Natural killer cell (primary cell): ENCODE measurements at regions not wholly inside any gene's neighbourhood (a gene's known extent, or its start where the extent isn't known, plus 50 kb on each side); places are given as distances from the start of the nearest gene placed in this dataset.

Source experiments
- ATAC-seq, 3 donors: fragments of 150-1000 bp in 2 of 3; fragments of 200-7000 bp in 1 of 3; cut with Tn5 transposase; 1 replicate in 1 of 3; 2 replicates in 2 of 3; pipeline ENCODE4 v1.10.0; 2021; ENCODE audit warnings: mild to moderate bottlenecking in 2 of 3, moderate library complexity in 2 of 3
- DNase-seq, 2 donors: peaks; one replicate each; pipeline versions ENCODE4 v3.0.0 to v3.0.0-alpha.2; 2013 to 2021; ENCODE audit warnings: mixed read lengths in 1 of 2
- H3K27ac ChIP-seq: one replicate; pipeline ENCODE4 v1.5.1; 2013; ENCODE audit warnings: mild to moderate bottlenecking, low read length
- H3K27me3 ChIP-seq: one replicate; pipeline ENCODE4 v1.6.1; 2013; ENCODE audit warnings: low read length; ENCODE audit not compliant: control insufficient read depth, insufficient read depth
- H3K36me3 ChIP-seq: one replicate; pipeline ENCODE4 v1.6.1; 2013; ENCODE audit warnings: low read length; ENCODE audit not compliant: control insufficient read depth, insufficient read depth
- H3K4me1 ChIP-seq: one replicate; pipeline ENCODE4 v1.6.1; 2013; ENCODE audit warnings: low read length; ENCODE audit not compliant: control insufficient read depth, insufficient read depth
- H3K4me3 ChIP-seq: one replicate; pipeline ENCODE4 v1.5.1; 2013; ENCODE audit warnings: low read length
- H3K9me3 ChIP-seq: one replicate; pipeline ENCODE4 v1.6.1; 2013; ENCODE audit warnings: low read length; ENCODE audit not compliant: control insufficient read depth, insufficient read depth
- H3K27ac Mint-ChIP-seq, 2 donors: one replicate each; pipeline ENCODE4 v1.8.0; 2022; ENCODE audit warnings: mild to moderate bottlenecking in 2 of 2, mixed read lengths in 2 of 2, moderate library complexity in 1 of 2
- H3K27me3 Mint-ChIP-seq, 2 donors: one replicate each; pipeline ENCODE4 v1.8.0; 2022; ENCODE audit warnings: low read depth in 2 of 2, mixed read lengths in 2 of 2
- H3K36me3 Mint-ChIP-seq: one replicate; pipeline ENCODE4 v1.8.0; 2022; ENCODE audit warnings: mixed read lengths
- H3K4me1 Mint-ChIP-seq, 2 donors: one replicate each; pipeline ENCODE4 v1.8.0; 2022; ENCODE audit warnings: mixed read lengths in 2 of 2
- H3K4me3 Mint-ChIP-seq: one replicate; pipeline ENCODE4 v1.8.0; 2022; ENCODE audit warnings: mild to moderate bottlenecking, moderate library complexity, mixed read lengths
- H3K9me3 Mint-ChIP-seq, 2 donors: one replicate each; pipeline ENCODE4 v1.8.0; 2022; ENCODE audit warnings: mixed read lengths in 2 of 2
- WGBS: methylation state at CpG from one replicate; pipeline ENCODE4 v1.1.7; 2013; ENCODE audit warnings: missing lambda C conversion rate; ENCODE audit not compliant: insufficient coverage; 5-methylcytosine and 5-hydroxymethylcytosine counted together
- intact Hi-C: fragments of 100-400 bp; cut with micrococcal nuclease; formaldehyde crosslinking; loops from one replicate; pipeline ENCODE4 v1.14.2; 2022
- TF ChIP-seq, protein P1 (sequence below): fragments of 200-600 bp; IDR thresholded peaks from one replicate; pipeline ENCODE4 v1.8.0; 2022; ENCODE audit warnings: antibody characterized with exemption

DNA sequence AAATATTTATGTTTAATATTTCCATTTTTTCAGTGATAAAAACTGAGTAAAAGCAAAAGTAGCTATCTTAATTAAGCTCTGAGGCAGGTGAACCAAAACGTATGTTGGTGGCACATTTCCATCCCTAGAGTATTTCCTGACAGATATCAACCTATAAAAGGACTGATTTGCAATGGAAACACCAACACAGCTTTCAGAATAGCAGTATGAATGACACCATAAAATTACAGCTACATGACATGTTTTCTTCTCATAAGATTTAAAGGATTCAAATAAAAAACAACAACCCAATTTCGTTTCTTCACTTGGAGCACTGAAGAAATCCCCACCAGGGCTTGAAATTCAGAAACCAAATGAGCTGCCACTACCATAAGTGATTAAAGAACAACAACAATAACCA is 194.4 kb downstream of the RFC3 start:
- Histone ChIP-seq H3K9me3 (no peaks in the 10 kb centered on the region), H3K4me1 (no peaks in the 10 kb centered on the region), H3K36me3 (no peaks in the 10 kb centered on the region), H3K27ac (no peak overlapping the region), H3K27me3 (no peaks in the 10 kb centered on the region), H3K4me3 (no peak overlapping the region)
- H3K27me3 Mint-ChIP-seq, result no peaks in the 10 kb centered on the region
- H3K36me3 Mint-ChIP-seq, result peaks cover 6% of the 10 kb centered on the region
- no peak overlapping the region for H3K4me3 Mint-ChIP-seq
- DNase-seq (no peak), ATAC-seq (no peak)
- 65% methylated on average over 2 of the region's 2 CpGs for WGBS
- H3K27ac Mint-ChIP-seq, result no peak overlapping the region
- TF ChIP-seq, protein P1, sequence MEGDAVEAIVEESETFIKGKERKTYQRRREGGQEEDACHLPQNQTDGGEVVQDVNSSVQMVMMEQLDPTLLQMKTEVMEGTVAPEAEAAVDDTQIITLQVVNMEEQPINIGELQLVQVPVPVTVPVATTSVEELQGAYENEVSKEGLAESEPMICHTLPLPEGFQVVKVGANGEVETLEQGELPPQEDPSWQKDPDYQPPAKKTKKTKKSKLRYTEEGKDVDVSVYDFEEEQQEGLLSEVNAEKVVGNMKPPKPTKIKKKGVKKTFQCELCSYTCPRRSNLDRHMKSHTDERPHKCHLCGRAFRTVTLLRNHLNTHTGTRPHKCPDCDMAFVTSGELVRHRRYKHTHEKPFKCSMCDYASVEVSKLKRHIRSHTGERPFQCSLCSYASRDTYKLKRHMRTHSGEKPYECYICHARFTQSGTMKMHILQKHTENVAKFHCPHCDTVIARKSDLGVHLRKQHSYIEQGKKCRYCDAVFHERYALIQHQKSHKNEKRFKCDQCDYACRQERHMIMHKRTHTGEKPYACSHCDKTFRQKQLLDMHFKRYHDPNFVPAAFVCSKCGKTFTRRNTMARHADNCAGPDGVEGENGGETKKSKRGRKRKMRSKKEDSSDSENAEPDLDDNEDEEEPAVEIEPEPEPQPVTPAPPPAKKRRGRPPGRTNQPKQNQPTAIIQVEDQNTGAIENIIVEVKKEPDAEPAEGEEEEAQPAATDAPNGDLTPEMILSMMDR, result no peak
- intact Hi-C loops, result no loop called here
- peaks cover 2 to 8% of the 10 kb centered on the region in 2 donors for H3K9me3 Mint-ChIP-seq
- no peaks in the 10 kb centered on the region for H3K4me1 Mint-ChIP-seq

DNA sequence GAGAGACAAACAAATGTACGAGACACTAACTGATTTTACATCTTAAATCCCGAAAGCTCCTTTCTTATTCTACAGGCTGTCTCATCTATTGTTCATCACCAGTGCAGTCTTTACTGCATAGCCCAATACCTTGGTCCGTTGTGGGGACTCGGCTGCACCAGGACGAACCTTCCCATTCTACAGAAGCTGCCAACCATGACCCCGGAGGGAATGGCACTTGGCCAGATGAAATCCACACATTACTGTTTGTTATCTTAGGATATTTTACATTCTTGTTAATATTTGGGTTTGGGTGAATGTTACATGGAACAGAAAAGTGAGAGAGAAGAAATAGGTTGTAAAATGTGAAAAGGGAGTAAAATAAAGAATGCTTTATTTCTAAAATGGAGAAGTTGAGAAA is 195.1 kb downstream of the RFC3 start:
- WGBS, result 91% methylated on average over 6 of the region's 6 CpGs

DNA sequence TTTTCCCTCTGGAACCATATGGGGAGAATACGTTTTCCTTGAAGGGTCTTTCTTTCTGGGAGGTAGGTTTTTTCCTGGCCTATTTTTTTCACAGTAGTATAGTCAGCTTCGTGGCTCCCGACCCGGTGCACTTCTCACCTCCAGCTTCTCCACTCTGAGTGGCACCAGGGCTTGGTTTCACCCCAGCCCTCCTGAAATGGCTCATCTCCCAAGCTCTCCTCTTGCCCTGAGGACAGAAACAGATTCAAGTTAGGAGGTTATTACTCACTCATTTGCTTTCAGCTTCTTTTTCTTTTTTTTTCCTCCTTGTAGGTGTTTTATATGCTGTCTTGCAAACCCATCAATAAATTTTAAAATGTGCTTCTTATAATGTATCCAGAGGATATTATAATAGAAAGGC is 199.3 kb downstream of the RFC3 start:
- TF ChIP-seq, protein P1, result no peak
- H3K27ac Mint-ChIP-seq, result no peak overlapping the region
- no peaks in the 10 kb centered on the region for H3K9me3 ChIP-seq
- H3K27me3 Mint-ChIP-seq, result no peaks in the 10 kb centered on the region
- peaks cover 6% of the 10 kb centered on the region for H3K36me3 Mint-ChIP-seq
- H3K27me3 ChIP-seq, result no peaks in the 10 kb centered on the region
- no peak overlapping the region for H3K4me3 ChIP-seq
- no peaks in the 10 kb centered on the region for H3K36me3 ChIP-seq
- H3K4me1 ChIP-seq, result no peaks in the 10 kb centered on the region
- ATAC-seq (no peak), DNase-seq (no peak)
- no peak overlapping the region for H3K27ac ChIP-seq
- intact Hi-C loops, result no loop called here
- H3K4me3 Mint-ChIP-seq, result no peak overlapping the region
- WGBS, result 59% methylated on average over 4 of the region's 4 CpGs
- H3K9me3 Mint-ChIP-seq, result peaks cover 9 to 16% of the 10 kb centered on the region in 2 donors
- H3K4me1 Mint-ChIP-seq, result no peaks in the 10 kb centered on the region

More for the DNA sequence above, 195.1 kb downstream of the RFC3 start:
- no peaks in the 10 kb centered on the region for H3K4me1 ChIP-seq
- ATAC-seq (no peak), DNase-seq (no peak)
- Mint-ChIP-seq H3K27ac (no peak overlapping the region), H3K4me3 (no peak overlapping the region), H3K9me3 (peaks cover 2 to 8% of the 10 kb centered on the region in 2 donors), H3K36me3 (peaks cover 6% of the 10 kb centered on the region), H3K4me1 (no peaks in the 10 kb centered on the region), H3K27me3 (no peaks in the 10 kb centered on the region)
- no peak overlapping the region for H3K4me3 ChIP-seq
- H3K27me3 ChIP-seq, result no peaks in the 10 kb centered on the region
- H3K27ac ChIP-seq, result no peak overlapping the region
- no peaks in the 10 kb centered on the region for H3K9me3 ChIP-seq
- intact Hi-C loops, result no loop called here
- TF ChIP-seq, protein P1, result no peak
- H3K36me3 ChIP-seq, result no peaks in the 10 kb centered on the region

DNA sequence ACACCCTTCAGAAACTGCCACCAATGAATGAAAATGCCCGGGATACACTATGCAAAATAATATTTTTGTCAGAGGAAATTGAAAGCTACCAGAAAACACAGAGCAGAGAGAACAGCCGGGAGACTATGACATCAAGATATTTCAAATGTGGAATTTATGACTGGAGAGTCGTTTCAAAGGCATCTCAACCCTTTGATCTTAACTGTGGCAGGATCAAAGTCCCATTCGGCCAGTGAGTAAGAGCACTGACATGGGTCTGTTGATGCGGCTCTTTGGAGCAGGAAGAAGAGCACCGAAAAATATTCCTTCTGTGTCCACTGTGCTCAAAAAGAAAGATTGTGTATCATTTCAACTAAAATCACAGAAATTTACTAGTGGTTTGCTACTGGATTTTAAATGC is 201.9 kb downstream of the RFC3 start:
- no peak for ATAC-seq
- intact Hi-C loops, result no loop called here
- H3K36me3 ChIP-seq, result no peaks in the 10 kb centered on the region
- H3K4me1 ChIP-seq, result no peaks in the 10 kb centered on the region
- no peak overlapping the region for H3K27ac ChIP-seq
- H3K27ac Mint-ChIP-seq, result no peak overlapping the region
- no peaks in the 10 kb centered on the region for H3K4me1 Mint-ChIP-seq
- H3K9me3 ChIP-seq, result no peaks in the 10 kb centered on the region
- H3K4me3 Mint-ChIP-seq, result no peak overlapping the region
- no peaks in the 10 kb centered on the region for H3K27me3 Mint-ChIP-seq
- no peak overlapping the region for H3K4me3 ChIP-seq
- no peak for DNase-seq
- TF ChIP-seq, protein P1, result no peak
- peaks cover 10 to 12% of the 10 kb centered on the region in 2 donors for H3K9me3 Mint-ChIP-seq
- no peaks in the 10 kb centered on the region for H3K27me3 ChIP-seq
- H3K36me3 Mint-ChIP-seq, result no peaks in the 10 kb centered on the region
- 62% methylated on average over 6 of the region's 6 CpGs for WGBS
